ENCODE measurements at regions not wholly inside any gene's neighbourhood (a gene's known extent, or its start where the extent isn't known, plus 50 kb on each side); places are given as distances from the start of the nearest gene placed in this dataset.
A peak's percentile ranks its signal among the peaks of the same experiment; 100 is the strongest.

- H3K4me2 ChIP-seq (ENCODE audit: low read length): no peak overlapping the region
- H3K9me3 ChIP-seq (ENCODE audit: low read length): no peaks in the 10 kb centered on the region
- H3K36me3 ChIP-seq (ENCODE audit: insufficient read depth, low read length): no peaks in the 10 kb centered on the region
- no peaks in the 10 kb centered on the region for H3K79me2 ChIP-seq (replicated peaks; ENCODE audit: insufficient read depth, low read length)
- H2AFZ ChIP-seq (ENCODE audit: low read depth, low read length): no peak overlapping the region
- no peaks in the 10 kb centered on the region for H3K9me2 ChIP-seq (ENCODE audit: insufficient read depth, low read length)
- H3K9ac ChIP-seq (ENCODE audit: low read length): no peak overlapping the region
- no peak overlapping the region for H3K4me3 ChIP-seq (ENCODE audit: low read length)
- no peaks in the 10 kb centered on the region for H3K27me3 ChIP-seq (ENCODE audit: insufficient read depth, low read depth, low read length)
- no peak for TF ChIP-seq EZH2 (IDR thresholded peaks at IDR 0.05; ENCODE audit: borderline replicate concordance, insufficient read depth, low read length, poor library complexity, severe bottlenecking)
- TF ChIP-seq MXI1 (conservative IDR thresholded peaks at IDR 0.05; ENCODE audit: poor library complexity, severe bottlenecking): no peak
- TF ChIP-seq SMC3 (conservative IDR thresholded peaks at IDR 0.05; ENCODE audit: poor library complexity): no peak
- no peak for TF ChIP-seq REST (IDR thresholded peaks at IDR 0.05; ENCODE audit: borderline replicate concordance)
- H3F3A ChIP-seq (ENCODE audit: insufficient read depth, low read length, poor library complexity, severe bottlenecking): no peaks in the 10 kb centered on the region
- H3K27ac ChIP-seq (ENCODE audit: low read length): no peak overlapping the region
- no peaks in the 10 kb centered on the region for H4K20me1 ChIP-seq (ENCODE audit: insufficient read depth)
These were observed 392.2 kb downstream of the ACTR3B start for GRCh38 chr7:153151766-153152165.

- Histone ChIP-seq H4K20me1 (ENCODE audit: insufficient read depth) (no peaks in the 10 kb centered on the region), H3K27me3 (ENCODE audit: insufficient read depth, low read depth, low read length) (no peaks in the 10 kb centered on the region), H3K79me2 (replicated peaks; ENCODE audit: insufficient read depth, low read length) (no peaks in the 10 kb centered on the region), H3K9ac (ENCODE audit: low read length) (no peak overlapping the region), H3F3A (ENCODE audit: insufficient read depth, low read length, poor library complexity, severe bottlenecking) (no peaks in the 10 kb centered on the region), H3K36me3 (ENCODE audit: insufficient read depth, low read length) (no peaks in the 10 kb centered on the region), H2AFZ (ENCODE audit: low read depth, low read length) (no peak overlapping the region), H3K27ac (ENCODE audit: low read length) (no peak overlapping the region), H3K9me3 (ENCODE audit: low read length) (no peaks in the 10 kb centered on the region), H3K4me3 (ENCODE audit: low read length) (no peak overlapping the region), H3K9me2 (ENCODE audit: insufficient read depth, low read length) (no peaks in the 10 kb centered on the region), H3K4me2 (ENCODE audit: low read length) (no peak overlapping the region)
- TF ChIP-seq POLR2AphosphoS5 (IDR thresholded peaks at IDR 0.05): peak; percentile 48
- no peak for TF ChIP-seq TAF1 (IDR thresholded peaks at IDR 0.05; ENCODE audit: low read depth)
- no peak for TF ChIP-seq EZH2 (IDR thresholded peaks at IDR 0.05; ENCODE audit: borderline replicate concordance, insufficient read depth, low read length, poor library complexity, severe bottlenecking)
- TF ChIP-seq EP300 (conservative IDR thresholded peaks at IDR 0.05; ENCODE audit: poor library complexity, severe bottlenecking): no peak
- no peak for TF ChIP-seq MXI1 (conservative IDR thresholded peaks at IDR 0.05; ENCODE audit: poor library complexity, severe bottlenecking)
- TF ChIP-seq RAD21 (conservative IDR thresholded peaks at IDR 0.05): no peak
- TF ChIP-seq SMC3 (conservative IDR thresholded peaks at IDR 0.05; ENCODE audit: poor library complexity): no peak
- no peak for TF ChIP-seq REST (IDR thresholded peaks at IDR 0.05; ENCODE audit: borderline replicate concordance)
These were observed 393.4 kb downstream of the ACTR3B start for GRCh38 chr7:153152801-153153422.
